DND-41 (cell line): ENCODE measurements at regions not wholly inside any gene's neighbourhood (a gene's known extent, or its start where the extent isn't known, plus 50 kb on each side); places are given as distances from the start of the nearest gene placed in this dataset.

ENCODE experiments used
- ATAC-seq: fragments of 200-7000 bp; cut with Tn5 transposase; 3 replicates; pipeline ENCODE4 v1.9.1; 2021; ENCODE audit warnings: low read depth; ENCODE audit not compliant: insufficient read depth
- DNase-seq: peaks from one replicate; pipeline ENCODE4 v3.0.0-alpha.2; 2020
- H2AFZ ChIP-seq: 2 replicates; pipeline ENCODE4 v1.6.0; 2012; ENCODE audit warnings: low read depth, low read length
- H3K27ac ChIP-seq: 2 replicates; pipeline ENCODE4 v1.5.1; 2012; ENCODE audit warnings: low read length, inconsistent platforms
- H3K27me3 ChIP-seq: fragments of 200-600 bp; sonication (generic); 2 replicates; pipeline ENCODE4 v1.6.0; 2012; ENCODE audit warnings: low read length, mild to moderate bottlenecking, inconsistent platforms; ENCODE audit not compliant: insufficient read depth, poor library complexity
- H3K36me3 ChIP-seq: 2 replicates; pipeline ENCODE4 v1.5.1; 2012; ENCODE audit warnings: low read length, inconsistent platforms; ENCODE audit not compliant: insufficient read depth
- H3K4me1 ChIP-seq: 2 replicates; pipeline ENCODE4 v1.5.1; 2012; ENCODE audit warnings: mild to moderate bottlenecking, low read length; ENCODE audit not compliant: insufficient read depth
- H3K4me2 ChIP-seq: 2 replicates; pipeline ENCODE4 v1.6.0; 2012; ENCODE audit warnings: mild to moderate bottlenecking, moderate library complexity, low read length, inconsistent platforms; ENCODE audit not compliant: insufficient read depth
- H3K4me3 ChIP-seq, 2 experiments: fragments of 200-600 bp in 1 of 2; shearing (Covaris generic) in 1 of 2; 2 replicates each; pipeline ENCODE4 v1.5.1; 2012 to 2016; ENCODE audit warnings: inconsistent platforms in 2 of 2, low read length in 2 of 2, mild to moderate bottlenecking in 2 of 2, low read depth in 1 of 2, moderate library complexity in 1 of 2
- H3K79me2 ChIP-seq: 2 replicates; pipeline ENCODE4 v1.6.0; 2012; ENCODE audit warnings: low read length, inconsistent platforms; ENCODE audit not compliant: insufficient read depth
- H3K9ac ChIP-seq: 2 replicates; pipeline ENCODE4 v1.6.0; 2012; ENCODE audit warnings: low read depth, mild to moderate bottlenecking, inconsistent platforms, low read length, moderate library complexity
- H3K9me3 ChIP-seq: 2 replicates; pipeline ENCODE4 v1.5.1; 2012; ENCODE audit warnings: low read length, moderate library complexity, mild to moderate bottlenecking, inconsistent platforms; ENCODE audit not compliant: insufficient read depth, severe bottlenecking
- H4K20me1 ChIP-seq: 2 replicates; pipeline ENCODE4 v1.6.0; 2012; ENCODE audit warnings: low read length; ENCODE audit not compliant: insufficient read depth
- CTCF ChIP-seq: IDR thresholded peaks from 2 replicates; pipeline ENCODE4 v1.5.1; 2012; ENCODE audit warnings: borderline replicate concordance, low read length, moderate library complexity, mild to moderate bottlenecking; ENCODE audit not compliant: poor library complexity, severe bottlenecking; ENCODE audit errors: extremely low read depth
- EZH2 ChIP-seq: IDR thresholded peaks from 3 replicates; pipeline ENCODE4 v1.6.1; 2012; ENCODE audit warnings: borderline replicate concordance, low read depth, mild to moderate bottlenecking, moderate library complexity, low read length, inconsistent platforms; ENCODE audit not compliant: severe bottlenecking

GRCh38 chr2:128638341-128639119, 319.9 kb upstream of the HS6ST1 start:
- H3K9ac ChIP-seq = no peak overlapping the region
- no peaks in the 10 kb centered on the region for H3K9me3 ChIP-seq
- no peak overlapping the region for H3K4me3 ChIP-seq
- ATAC-seq = no peak
- H3K27ac ChIP-seq = no peak overlapping the region
- no peaks in the 10 kb centered on the region for H3K36me3 ChIP-seq
- TF ChIP-seq EZH2 (no peak), CTCF (no peak)
- no peaks in the 10 kb centered on the region for H4K20me1 ChIP-seq
- H2AFZ ChIP-seq = no peak overlapping the region
- H3K4me1 ChIP-seq = no peaks in the 10 kb centered on the region
- no peaks in the 10 kb centered on the region for H3K27me3 ChIP-seq
- no peaks in the 10 kb centered on the region for H3K79me2 ChIP-seq
- no peak overlapping the region for H3K4me2 ChIP-seq
- DNase-seq = peak; percentile 6

DNA sequence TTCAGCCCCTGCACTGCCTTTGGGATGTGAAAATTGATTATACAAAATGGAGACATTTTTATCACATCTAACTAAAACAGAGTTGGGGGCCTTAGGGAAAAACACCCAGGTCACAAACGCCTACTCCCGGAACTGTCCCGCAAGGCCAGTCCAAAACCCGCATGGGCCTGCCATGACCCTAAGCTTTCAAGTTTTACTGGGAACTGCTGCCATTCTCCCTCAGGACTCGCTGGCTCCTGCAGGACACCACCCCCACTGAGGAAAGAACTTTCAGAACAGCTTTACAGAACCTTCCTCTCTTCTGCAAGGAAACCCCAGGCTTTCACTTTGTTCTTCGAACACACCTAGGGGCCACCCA, 320.4 kb upstream of the HS6ST1 start:
- Histone ChIP-seq H3K4me3 (no peak overlapping the region), H3K27me3 (no peaks in the 10 kb centered on the region), H3K36me3 (no peaks in the 10 kb centered on the region), H3K4me2 (no peak overlapping the region), H3K9ac (no peak overlapping the region), H3K27ac (no peak overlapping the region), H4K20me1 (no peaks in the 10 kb centered on the region), H3K79me2 (no peaks in the 10 kb centered on the region), H3K4me1 (no peaks in the 10 kb centered on the region), H2AFZ (no peak overlapping the region), H3K9me3 (no peaks in the 10 kb centered on the region)
- TF ChIP-seq EZH2 = no peak
- TF ChIP-seq CTCF = no peak
- ATAC-seq (no peak), DNase-seq (peak; percentile 1)

- H3K36me3 ChIP-seq = no peaks in the 10 kb centered on the region
- no peaks in the 10 kb centered on the region for H3K27me3 ChIP-seq
- DNase-seq (peak; percentile 13), ATAC-seq (0 out of 3 replicates have a peak, but pooled peaks have one; percentile 36)
- no peak overlapping the region for H3K4me3 ChIP-seq
- no peaks in the 10 kb centered on the region for H3K9me3 ChIP-seq
- no peak for TF ChIP-seq EZH2
- TF ChIP-seq CTCF = peak; percentile 39
- H4K20me1 ChIP-seq = no peaks in the 10 kb centered on the region
- no peak overlapping the region for H3K9ac ChIP-seq
- H3K27ac ChIP-seq = no peak overlapping the region
- no peak overlapping the region for H2AFZ ChIP-seq
- H3K4me2 ChIP-seq = no peak overlapping the region
- H3K79me2 ChIP-seq = no peaks in the 10 kb centered on the region
- peaks cover 5% of the 10 kb centered on the region; the same call in 1 of the 2 replicates for H3K4me1 ChIP-seq
Measured at GRCh38 chr2:128639693-128640092, 321.0 kb upstream of the HS6ST1 start.
